Body of pancreas (tissue), 4 donors: ENCODE measurements at regions not wholly inside any gene's neighbourhood (a gene's known extent, or its start where the extent isn't known, plus 50 kb on each side); places are given as distances from the start of the nearest gene placed in this dataset.

ENCODE experiments used
- POLR2A ChIP-seq, 3 donors: fragments of 450-650 bp; IDR thresholded peaks; one replicate each; pipeline ENCODE4 v1.6.1; 2016; ENCODE audit warnings: antibody characterized with exemption in 3 of 3, mild to moderate bottlenecking in 2 of 3
- TF ChIP-seq, protein P1 (sequence below), 7 experiments: fragments of 450-650 bp in 4 of 7; fragments of 200-600 bp in 3 of 7; sonication (generic) in 3 of 7; IDR thresholded peaks; one replicate each; pipeline ENCODE4 v1.5.1; 2016 to 2019; ENCODE audit warnings: antibody characterized with exemption in 7 of 7

DNA sequence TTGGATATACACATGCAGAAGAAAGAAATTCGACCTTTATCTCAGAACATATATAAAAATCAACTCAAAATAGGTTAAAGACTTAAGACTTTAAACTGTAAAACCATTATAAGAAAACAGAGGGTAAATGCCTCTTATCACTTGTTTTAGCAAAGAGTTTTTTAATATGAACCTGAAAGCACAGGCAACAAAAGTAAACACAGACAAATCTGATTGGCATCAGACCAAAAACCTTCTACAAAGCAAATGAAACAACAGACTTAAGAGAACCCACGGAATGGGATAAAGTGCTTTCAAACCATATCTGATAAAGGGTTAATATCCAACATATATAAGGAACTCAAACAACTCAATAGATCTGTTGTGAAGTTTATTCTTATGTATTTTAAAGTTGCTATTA lies 309.9 kb upstream of the OPRM1 start:
- TF ChIP-seq, protein P1, sequence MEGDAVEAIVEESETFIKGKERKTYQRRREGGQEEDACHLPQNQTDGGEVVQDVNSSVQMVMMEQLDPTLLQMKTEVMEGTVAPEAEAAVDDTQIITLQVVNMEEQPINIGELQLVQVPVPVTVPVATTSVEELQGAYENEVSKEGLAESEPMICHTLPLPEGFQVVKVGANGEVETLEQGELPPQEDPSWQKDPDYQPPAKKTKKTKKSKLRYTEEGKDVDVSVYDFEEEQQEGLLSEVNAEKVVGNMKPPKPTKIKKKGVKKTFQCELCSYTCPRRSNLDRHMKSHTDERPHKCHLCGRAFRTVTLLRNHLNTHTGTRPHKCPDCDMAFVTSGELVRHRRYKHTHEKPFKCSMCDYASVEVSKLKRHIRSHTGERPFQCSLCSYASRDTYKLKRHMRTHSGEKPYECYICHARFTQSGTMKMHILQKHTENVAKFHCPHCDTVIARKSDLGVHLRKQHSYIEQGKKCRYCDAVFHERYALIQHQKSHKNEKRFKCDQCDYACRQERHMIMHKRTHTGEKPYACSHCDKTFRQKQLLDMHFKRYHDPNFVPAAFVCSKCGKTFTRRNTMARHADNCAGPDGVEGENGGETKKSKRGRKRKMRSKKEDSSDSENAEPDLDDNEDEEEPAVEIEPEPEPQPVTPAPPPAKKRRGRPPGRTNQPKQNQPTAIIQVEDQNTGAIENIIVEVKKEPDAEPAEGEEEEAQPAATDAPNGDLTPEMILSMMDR (IDR thresholded peaks at IDR 0.05): no peak
- no peak for TF ChIP-seq POLR2A (IDR thresholded peaks at IDR 0.05)
